ENCODE measurements at regions not wholly inside any gene's neighbourhood (a gene's known extent, or its start where the extent isn't known, plus 50 kb on each side); places are given as distances from the start of the nearest gene placed in this dataset.

- TF ChIP-seq CTCF (IDR thresholded peaks at IDR 0.05) (no peak), POLR2A (IDR thresholded peaks at IDR 0.05) (no peak)
Observed at GRCh38 chr15:100727291-100727851, 125.0 kb downstream of the ASB7 start.
